C4-2B (cell line): ENCODE measurements at regions not wholly inside any gene's neighbourhood (a gene's known extent, or its start where the extent isn't known, plus 50 kb on each side); places are given as distances from the start of the nearest gene placed in this dataset.

Experiments used
- H3K27ac ChIP-seq: fragments of 450-650 bp; 2 replicates; pipeline ENCODE4 v1.5.1; 2017
- ZFX ChIP-seq: fragments of 450-650 bp; IDR thresholded peaks from 2 replicates; pipeline ENCODE4 v1.6.1; 2017
- TF ChIP-seq, protein P1 (sequence below): fragments of 450-650 bp; conservative IDR thresholded peaks from 2 replicates; pipeline ENCODE4 v1.5.1; 2017; ENCODE audit warnings: mild to moderate bottlenecking

DNA sequence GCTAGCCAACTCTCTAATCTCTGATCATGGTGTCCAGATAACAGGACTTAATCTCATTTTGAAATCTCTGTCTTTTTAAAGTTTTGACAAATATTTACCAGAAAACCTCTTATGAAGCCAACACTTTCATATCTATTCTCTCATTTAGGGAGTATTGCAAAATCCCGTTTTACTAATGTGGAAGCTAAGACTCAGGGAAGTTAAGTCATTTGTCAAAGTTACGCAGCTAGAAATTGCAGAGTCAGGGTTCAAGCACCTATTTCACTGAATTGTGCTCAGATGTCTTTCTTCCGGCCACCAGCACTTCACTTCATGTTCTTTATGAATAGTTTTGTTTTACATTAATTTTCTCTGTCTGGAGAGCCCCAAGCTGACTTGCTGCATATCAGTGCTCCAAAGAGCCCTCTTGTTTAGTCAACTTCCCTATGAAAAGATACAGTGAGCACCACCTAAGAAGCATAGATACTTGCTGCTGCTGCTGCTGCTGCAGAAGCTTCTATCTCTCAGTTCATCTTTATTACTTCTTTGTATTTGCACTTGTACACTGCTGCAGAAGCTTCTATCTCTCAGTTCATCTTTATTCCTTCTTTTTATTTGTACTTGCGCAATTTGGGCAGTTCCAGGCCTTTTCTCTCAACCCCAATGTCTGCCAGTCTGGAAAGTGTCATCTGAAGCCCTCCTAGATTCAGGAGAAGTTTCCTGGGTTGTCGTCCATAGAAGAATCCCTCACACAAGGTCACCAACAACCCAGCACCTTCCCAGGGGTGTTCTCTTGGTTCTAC is 329.7 kb downstream of the MAFB start:
- TF ChIP-seq ZFX: no peak
- TF ChIP-seq, protein P1, sequence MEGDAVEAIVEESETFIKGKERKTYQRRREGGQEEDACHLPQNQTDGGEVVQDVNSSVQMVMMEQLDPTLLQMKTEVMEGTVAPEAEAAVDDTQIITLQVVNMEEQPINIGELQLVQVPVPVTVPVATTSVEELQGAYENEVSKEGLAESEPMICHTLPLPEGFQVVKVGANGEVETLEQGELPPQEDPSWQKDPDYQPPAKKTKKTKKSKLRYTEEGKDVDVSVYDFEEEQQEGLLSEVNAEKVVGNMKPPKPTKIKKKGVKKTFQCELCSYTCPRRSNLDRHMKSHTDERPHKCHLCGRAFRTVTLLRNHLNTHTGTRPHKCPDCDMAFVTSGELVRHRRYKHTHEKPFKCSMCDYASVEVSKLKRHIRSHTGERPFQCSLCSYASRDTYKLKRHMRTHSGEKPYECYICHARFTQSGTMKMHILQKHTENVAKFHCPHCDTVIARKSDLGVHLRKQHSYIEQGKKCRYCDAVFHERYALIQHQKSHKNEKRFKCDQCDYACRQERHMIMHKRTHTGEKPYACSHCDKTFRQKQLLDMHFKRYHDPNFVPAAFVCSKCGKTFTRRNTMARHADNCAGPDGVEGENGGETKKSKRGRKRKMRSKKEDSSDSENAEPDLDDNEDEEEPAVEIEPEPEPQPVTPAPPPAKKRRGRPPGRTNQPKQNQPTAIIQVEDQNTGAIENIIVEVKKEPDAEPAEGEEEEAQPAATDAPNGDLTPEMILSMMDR: no peak
- H3K27ac ChIP-seq: peak overlapping the region; percentile 82; the same call in 1 of the 2 replicates

DNA sequence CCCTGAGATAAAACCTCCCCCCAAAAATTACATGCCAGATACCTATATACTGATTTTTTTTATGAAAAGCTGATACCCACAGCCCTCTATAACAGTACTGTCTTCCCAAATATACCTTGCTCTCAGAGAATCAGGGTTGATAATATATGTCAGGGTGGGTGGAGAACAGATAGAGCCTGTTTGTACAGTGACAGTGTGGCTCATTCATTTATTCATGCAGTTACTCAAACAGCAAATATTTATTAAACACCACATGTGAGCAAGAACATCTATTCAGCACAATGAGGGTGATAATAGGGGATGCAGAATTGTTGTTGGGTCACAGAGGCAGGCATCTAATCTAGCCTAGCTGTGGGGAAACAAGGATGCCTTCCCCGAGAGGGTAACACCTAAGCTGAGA is 334.2 kb downstream of the MAFB start:
- no peak for TF ChIP-seq ZFX
- TF ChIP-seq, protein P1: no peak
- H3K27ac ChIP-seq: no peak overlapping the region

DNA sequence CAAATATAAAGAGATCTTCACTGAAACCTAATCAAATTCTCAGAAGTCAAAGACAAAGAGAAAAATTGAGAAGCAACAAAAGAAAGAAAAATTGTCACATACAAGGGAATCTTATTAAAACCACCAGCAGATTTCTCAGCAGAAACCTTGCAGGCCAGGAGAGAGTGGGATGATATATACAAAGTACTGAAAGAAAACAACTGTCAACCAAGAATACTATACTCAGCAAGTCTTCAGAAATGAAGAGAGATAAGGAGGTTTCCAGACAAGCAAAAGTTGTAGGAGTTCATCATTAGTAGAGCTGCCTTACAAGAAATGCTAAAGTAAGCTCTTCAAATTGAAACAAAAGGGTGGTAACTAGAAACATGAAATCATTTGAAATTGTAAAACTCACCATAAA is 345.6 kb downstream of the MAFB start:
- no peak for TF ChIP-seq ZFX
- TF ChIP-seq, protein P1: no peak
- no peak overlapping the region for H3K27ac ChIP-seq

DNA sequence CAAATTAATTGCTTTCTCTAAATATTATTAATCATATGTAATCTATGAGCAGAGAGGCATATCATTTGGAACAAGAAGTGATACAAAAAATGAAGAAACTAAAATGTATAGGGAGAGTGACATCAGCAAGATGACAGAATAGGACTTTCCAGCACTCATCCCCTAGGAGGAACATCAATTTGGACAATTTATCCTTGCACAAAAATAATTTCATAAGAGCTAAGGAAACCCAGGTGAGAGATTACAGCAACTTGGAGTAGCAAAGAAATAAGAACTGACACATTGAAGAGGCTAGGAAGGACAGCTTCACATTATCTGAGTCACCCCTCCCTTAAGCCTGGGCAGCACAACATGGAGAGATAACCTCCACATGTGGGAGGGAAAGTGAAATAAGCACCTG is 347.5 kb downstream of the MAFB start:
- H3K27ac ChIP-seq: no peak overlapping the region
- TF ChIP-seq, protein P1: no peak
- TF ChIP-seq ZFX: no peak

DNA sequence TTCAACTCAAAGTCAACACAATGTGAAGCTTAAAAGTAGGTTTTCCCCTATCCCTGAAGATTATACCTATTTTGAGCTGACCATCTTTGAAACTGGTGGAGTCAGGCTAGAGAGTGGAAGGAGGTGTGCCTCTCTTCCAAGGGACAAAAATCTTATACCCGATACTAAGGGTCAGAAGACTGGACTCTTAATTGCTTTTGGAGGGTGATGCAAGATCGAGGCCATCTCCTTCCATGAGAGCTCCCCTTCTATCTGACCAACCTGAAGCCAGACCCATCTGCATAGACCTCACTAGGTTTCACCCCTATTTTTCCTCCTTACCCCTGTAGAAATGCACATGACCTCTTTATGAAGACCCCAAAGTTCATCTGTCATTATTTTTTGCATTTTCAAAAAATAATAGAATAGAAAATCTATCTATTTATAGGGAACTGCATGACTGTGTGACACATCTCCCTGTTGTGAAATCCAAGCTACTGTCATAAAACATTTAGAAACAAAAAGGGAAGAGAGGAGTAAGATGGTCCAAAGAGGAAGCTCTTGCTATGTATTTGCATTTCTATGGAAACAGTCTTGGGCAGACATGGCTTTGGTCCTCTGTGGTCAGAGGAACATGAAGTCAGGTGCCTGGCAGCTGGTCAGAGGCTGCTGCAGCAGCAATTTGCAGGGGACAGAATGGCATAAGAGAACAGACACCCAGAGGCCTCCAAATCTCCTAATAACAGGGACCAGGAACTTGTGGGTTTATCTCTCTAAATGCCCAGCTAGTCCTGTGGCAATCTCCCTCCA is 349.2 kb downstream of the MAFB start:
- no peak overlapping the region for H3K27ac ChIP-seq
- TF ChIP-seq ZFX: no peak
- TF ChIP-seq, protein P1: no peak

DNA sequence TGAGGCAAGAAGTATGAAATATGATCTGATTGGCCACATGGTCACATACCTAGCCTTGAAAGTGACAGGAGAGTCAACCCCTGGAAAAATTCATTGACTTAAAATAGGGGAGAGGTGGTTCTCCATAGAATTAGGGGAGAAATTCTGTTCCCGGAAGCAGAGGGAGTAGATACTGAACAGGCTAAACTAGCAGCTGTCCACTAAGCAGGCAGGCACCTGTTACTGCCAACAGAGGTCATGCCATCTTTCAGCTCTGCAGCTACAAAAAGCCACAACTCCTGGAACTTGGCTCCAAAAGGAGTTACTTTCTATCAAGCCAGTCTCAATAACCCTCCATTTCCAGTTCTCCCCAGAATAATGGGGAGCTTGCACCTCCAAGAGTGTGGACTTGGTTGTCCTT is 352.5 kb downstream of the MAFB start:
- no peak for TF ChIP-seq ZFX
- TF ChIP-seq, protein P1: no peak
- no peak overlapping the region for H3K27ac ChIP-seq

DNA sequence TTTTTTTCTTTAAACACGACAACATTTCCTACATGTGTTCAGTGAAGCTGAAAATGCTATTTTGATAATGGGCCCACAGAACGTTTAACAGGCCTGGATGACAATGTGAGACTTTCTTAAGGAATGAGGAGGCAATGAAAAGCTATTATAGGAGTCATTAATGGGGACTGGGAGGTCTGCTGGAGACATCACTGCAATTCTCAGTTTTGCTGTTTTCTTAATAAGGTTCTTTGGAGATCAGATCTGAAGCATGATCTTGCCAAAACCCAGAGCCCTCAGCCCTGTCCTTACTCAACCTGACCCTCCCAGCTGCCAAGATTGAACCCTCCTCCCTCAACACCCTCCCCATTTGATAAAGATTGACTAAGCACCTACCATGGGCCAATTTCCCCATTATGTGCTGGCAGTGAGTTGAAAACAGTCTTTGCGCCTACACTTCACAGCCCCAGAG is 353.1 kb downstream of the MAFB start:
- no peak for TF ChIP-seq ZFX
- TF ChIP-seq, protein P1: no peak
- no peak overlapping the region for H3K27ac ChIP-seq
